ENCODE measurements at regions not wholly inside any gene's neighbourhood (a gene's known extent, or its start where the extent isn't known, plus 50 kb on each side); places are given as distances from the start of the nearest gene placed in this dataset.

DNA sequence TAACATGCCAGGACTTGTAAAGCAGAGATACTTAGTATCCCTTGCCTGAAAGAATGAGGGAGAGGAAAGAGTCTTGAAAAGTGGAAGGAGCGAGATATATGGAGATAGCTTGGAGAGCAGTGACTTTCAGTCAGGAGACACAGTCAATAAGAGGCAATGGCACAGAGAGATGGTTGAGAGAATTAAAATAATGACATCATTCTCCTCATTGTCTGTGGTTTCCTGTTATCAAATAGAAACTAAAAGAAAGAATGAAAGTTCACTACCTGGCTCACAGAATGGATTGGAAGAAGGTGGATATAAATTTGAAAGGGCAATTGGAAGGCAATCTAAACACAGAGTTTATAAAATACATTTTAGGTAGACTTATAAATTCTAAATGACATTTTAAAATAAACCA is 760.2 kb upstream of the AADAT start:
- WGBS, 2 donors: 92 to 93% methylated on average over 1 of the region's 1 CpG
- intact Hi-C loops (cut with DNase I): loop anchor here (10.0 kb wide), 1 partner anchor 595 kb away; no protein-coding TSS in a partner anchor
- no peak for ATAC-seq

DNA sequence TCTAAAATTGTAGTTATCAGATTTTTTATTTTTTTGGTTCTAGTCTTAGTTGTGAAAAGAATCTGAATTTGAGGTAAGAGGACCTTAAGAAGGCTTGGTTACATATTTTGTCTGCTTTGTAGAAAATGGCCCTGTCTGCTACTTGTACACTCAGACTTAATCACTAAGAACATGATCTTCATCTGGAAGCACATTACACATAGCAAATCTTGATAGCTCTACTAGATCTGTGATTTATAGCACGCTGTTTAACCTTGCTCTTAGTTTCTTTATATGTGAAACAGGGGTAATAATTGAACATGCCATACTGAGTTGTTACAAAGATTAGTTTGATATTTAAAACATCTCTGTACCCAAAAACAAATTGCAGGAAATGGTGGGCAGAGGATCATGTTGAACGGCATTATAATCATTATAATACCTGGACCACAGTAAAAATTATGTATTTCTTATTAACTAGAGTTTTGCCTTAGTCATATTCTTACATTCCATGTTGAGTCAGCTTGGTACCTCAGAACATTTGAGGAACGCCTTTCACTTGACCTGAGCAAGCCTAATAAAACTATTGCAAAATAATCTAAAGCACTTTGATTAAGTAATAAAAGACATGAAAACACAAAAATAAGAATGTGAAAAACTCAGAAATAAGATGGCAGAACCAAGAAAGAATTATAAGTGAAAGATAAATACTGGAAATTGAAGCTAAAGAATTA is 738.0 kb upstream of the AADAT start:
- Histone ChIP-seq H3K27ac (no peak overlapping the region), H3K36me3 (replicated peaks in 1 of 2; ENCODE audit: insufficient read depth in 1 of 2, low read depth in 2 of 2) (no peaks in the 10 kb centered on the region), H3K4me3 (no peak overlapping the region), H3K9me3 (no peaks in the 10 kb centered on the region), H3K27me3 (no peaks in the 10 kb centered on the region), H3K4me1 (no peaks in the 10 kb centered on the region)
- DNase-seq (no peak), ATAC-seq (no peak)
- WGBS, 2 donors: 77 to 86% methylated on average over 3 of the region's 3 CpGs
- TF ChIP-seq POLR2A (IDR thresholded peaks at IDR 0.05): no peak
- TF ChIP-seq, protein P1, sequence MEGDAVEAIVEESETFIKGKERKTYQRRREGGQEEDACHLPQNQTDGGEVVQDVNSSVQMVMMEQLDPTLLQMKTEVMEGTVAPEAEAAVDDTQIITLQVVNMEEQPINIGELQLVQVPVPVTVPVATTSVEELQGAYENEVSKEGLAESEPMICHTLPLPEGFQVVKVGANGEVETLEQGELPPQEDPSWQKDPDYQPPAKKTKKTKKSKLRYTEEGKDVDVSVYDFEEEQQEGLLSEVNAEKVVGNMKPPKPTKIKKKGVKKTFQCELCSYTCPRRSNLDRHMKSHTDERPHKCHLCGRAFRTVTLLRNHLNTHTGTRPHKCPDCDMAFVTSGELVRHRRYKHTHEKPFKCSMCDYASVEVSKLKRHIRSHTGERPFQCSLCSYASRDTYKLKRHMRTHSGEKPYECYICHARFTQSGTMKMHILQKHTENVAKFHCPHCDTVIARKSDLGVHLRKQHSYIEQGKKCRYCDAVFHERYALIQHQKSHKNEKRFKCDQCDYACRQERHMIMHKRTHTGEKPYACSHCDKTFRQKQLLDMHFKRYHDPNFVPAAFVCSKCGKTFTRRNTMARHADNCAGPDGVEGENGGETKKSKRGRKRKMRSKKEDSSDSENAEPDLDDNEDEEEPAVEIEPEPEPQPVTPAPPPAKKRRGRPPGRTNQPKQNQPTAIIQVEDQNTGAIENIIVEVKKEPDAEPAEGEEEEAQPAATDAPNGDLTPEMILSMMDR (IDR thresholded peaks at IDR 0.05): no peak
- intact Hi-C loops (cut with DNase I): no loop called here

More for the DNA sequence above, 760.2 kb upstream of the AADAT start:
- Histone ChIP-seq H3K4me1 (no peaks in the 10 kb centered on the region), H3K36me3 (replicated peaks in 1 of 2; ENCODE audit: insufficient read depth in 1 of 2, low read depth in 2 of 2) (no peaks in the 10 kb centered on the region), H3K4me3 (no peak overlapping the region), H3K9me3 (no peaks in the 10 kb centered on the region), H3K27me3 (no peaks in the 10 kb centered on the region), H3K27ac (no peak overlapping the region)
- no peak for DNase-seq
- TF ChIP-seq POLR2A (IDR thresholded peaks at IDR 0.05): no peak
- TF ChIP-seq, protein P1 (IDR thresholded peaks at IDR 0.05): no peak

DNA sequence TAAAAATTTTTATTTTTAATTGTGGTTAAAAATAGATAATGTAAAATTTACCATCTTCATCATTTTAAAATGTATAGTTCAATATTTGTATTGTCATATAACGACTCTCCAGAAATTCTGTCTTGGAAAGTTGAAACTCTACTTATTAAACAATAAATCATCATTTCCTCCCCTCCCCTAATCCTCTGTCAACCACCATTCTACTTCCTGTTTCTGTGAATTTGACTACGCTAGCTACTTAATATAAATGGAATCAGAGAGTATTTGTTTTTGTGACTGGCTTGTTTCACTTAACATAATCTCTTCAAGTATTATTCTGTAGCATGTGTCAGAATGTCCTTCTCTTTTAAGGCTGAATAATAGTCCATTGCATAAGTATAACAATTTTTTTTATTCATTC is 729.0 kb upstream of the AADAT start:
- DNase-seq: no peak
- Histone ChIP-seq H3K9me3 (peaks cover 0 to 13% (median 0%) of the 10 kb centered on the region in 3 donors), H3K4me3 (no peak overlapping the region), H3K27me3 (no peaks in the 10 kb centered on the region), H3K4me1 (no peaks in the 10 kb centered on the region), H3K27ac (no peak overlapping the region), H3K36me3 (replicated peaks in 1 of 2; ENCODE audit: insufficient read depth in 1 of 2, low read depth in 2 of 2) (no peaks in the 10 kb centered on the region)
- ATAC-seq: no peak
- intact Hi-C loops (cut with DNase I): no loop called here
- TF ChIP-seq, protein P1 (IDR thresholded peaks at IDR 0.05): no peak
- TF ChIP-seq POLR2A (IDR thresholded peaks at IDR 0.05): no peak
- WGBS, 2 donors: 48 to 63% methylated on average over 2 of the region's 2 CpGs

DNA sequence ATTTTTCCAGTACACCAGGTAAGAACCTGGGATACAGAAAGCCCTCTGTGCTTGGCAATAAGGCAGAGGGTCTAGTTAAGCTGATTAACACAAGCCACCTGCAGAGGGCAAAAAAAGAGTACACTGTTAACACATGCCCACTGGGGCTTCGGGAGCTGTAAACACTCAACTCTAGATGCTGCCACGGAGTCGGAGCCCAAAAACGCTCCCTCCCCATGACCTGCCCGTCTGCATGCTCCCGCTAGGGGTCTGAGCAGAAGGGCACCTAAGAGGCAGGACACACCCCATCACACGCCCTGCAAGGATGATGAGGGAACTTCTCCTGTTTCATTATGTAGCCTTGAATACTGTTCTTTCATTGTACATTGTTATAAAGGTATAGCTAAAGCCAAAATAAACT is 715.6 kb upstream of the AADAT start:
- WGBS, 2 donors: 55 to 63% methylated on average over 6 to 7 of the region's 7 CpGs
- H3K9me3 ChIP-seq: no peaks in the 10 kb centered on the region
- intact Hi-C loops (cut with DNase I): no loop called here
- TF ChIP-seq POLR2A (IDR thresholded peaks at IDR 0.05): no peak
- TF ChIP-seq, protein P1 (IDR thresholded peaks at IDR 0.05): no peak
- no peaks in the 10 kb centered on the region for H3K27me3 ChIP-seq
- H3K27ac ChIP-seq: no peak overlapping the region
- H3K36me3 ChIP-seq (replicated peaks in 1 of 2; ENCODE audit: insufficient read depth in 1 of 2, low read depth in 2 of 2): no peaks in the 10 kb centered on the region
- H3K4me3 ChIP-seq: no peak overlapping the region
- ATAC-seq (no peak), DNase-seq (no peak)
- H3K4me1 ChIP-seq: no peaks in the 10 kb centered on the region

DNA sequence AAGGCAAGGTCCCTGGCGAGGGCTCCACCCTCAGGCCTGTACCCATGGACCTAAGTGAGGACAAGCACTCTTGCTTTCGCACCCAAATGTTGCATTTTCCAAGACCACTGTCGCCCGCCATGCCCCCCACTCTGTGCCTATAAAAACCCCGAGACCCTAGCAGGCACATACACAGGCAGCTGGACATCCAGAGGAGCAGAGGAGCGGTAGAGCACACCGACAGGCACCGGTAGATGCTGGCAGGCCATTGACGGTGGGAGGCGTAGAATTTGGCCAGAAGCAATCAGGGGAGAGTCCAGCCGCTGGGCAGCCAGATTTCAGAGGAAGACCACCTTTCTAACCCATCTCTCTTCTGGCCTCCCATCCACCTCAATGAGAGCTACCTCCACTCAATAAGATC is 715.2 kb upstream of the AADAT start:
- no peak for ATAC-seq
- intact Hi-C loops (cut with DNase I): no loop called here
- Histone ChIP-seq H3K4me1 (no peaks in the 10 kb centered on the region), H3K27me3 (no peaks in the 10 kb centered on the region), H3K36me3 (replicated peaks in 1 of 2; ENCODE audit: insufficient read depth in 1 of 2, low read depth in 2 of 2) (no peaks in the 10 kb centered on the region), H3K4me3 (no peak overlapping the region), H3K27ac (no peak overlapping the region), H3K9me3 (no peaks in the 10 kb centered on the region)
- no peak for DNase-seq
- 76 to 93% methylated on average over 10 to 11 of the region's 11 CpGs for WGBS, 2 donors
- TF ChIP-seq, protein P1 (IDR thresholded peaks at IDR 0.05): no peak
- no peak for TF ChIP-seq POLR2A (IDR thresholded peaks at IDR 0.05)

Measured in body of pancreas (tissue), 4 donors.